ENCODE measurements at regions not wholly inside any gene's neighbourhood (a gene's known extent, or its start where the extent isn't known, plus 50 kb on each side); places are given as distances from the start of the nearest gene placed in this dataset.

GRCh38 chr15:91651251-91651650 is 202.3 kb upstream of the SLCO3A1 start:
- TF ChIP-seq TCF12 (IDR thresholded peaks at IDR 0.05; ENCODE audit: low read depth), result no peak
- TF ChIP-seq YY1 (IDR thresholded peaks at IDR 0.05; ENCODE audit: low read depth), result no peak
- TF ChIP-seq, protein P1, sequence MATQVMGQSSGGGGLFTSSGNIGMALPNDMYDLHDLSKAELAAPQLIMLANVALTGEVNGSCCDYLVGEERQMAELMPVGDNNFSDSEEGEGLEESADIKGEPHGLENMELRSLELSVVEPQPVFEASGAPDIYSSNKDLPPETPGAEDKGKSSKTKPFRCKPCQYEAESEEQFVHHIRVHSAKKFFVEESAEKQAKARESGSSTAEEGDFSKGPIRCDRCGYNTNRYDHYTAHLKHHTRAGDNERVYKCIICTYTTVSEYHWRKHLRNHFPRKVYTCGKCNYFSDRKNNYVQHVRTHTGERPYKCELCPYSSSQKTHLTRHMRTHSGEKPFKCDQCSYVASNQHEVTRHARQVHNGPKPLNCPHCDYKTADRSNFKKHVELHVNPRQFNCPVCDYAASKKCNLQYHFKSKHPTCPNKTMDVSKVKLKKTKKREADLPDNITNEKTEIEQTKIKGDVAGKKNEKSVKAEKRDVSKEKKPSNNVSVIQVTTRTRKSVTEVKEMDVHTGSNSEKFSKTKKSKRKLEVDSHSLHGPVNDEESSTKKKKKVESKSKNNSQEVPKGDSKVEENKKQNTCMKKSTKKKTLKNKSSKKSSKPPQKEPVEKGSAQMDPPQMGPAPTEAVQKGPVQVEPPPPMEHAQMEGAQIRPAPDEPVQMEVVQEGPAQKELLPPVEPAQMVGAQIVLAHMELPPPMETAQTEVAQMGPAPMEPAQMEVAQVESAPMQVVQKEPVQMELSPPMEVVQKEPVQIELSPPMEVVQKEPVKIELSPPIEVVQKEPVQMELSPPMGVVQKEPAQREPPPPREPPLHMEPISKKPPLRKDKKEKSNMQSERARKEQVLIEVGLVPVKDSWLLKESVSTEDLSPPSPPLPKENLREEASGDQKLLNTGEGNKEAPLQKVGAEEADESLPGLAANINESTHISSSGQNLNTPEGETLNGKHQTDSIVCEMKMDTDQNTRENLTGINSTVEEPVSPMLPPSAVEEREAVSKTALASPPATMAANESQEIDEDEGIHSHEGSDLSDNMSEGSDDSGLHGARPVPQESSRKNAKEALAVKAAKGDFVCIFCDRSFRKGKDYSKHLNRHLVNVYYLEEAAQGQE (IDR thresholded peaks at IDR 0.05; ENCODE audit: low read depth), result no peak
- no peak for TF ChIP-seq EP300 (IDR thresholded peaks at IDR 0.05; ENCODE audit: borderline replicate concordance)
- no peak for TF ChIP-seq TEAD4 (IDR thresholded peaks at IDR 0.05)
